ENCODE measurements at regions not wholly inside any gene's neighbourhood (a gene's known extent, or its start where the extent isn't known, plus 50 kb on each side); places are given as distances from the start of the nearest gene placed in this dataset.

- TF ChIP-seq CTCF (IDR thresholded peaks at IDR 0.05) = no peak
- TF ChIP-seq POLR2A (IDR thresholded peaks at IDR 0.05) = no peak
Measured at GRCh38 chrX:8043121-8043520, 115.9 kb upstream of the PNPLA4 start.
